ENCODE measurements at regions not wholly inside any gene's neighbourhood (a gene's known extent, or its start where the extent isn't known, plus 50 kb on each side); places are given as distances from the start of the nearest gene placed in this dataset.

DNA sequence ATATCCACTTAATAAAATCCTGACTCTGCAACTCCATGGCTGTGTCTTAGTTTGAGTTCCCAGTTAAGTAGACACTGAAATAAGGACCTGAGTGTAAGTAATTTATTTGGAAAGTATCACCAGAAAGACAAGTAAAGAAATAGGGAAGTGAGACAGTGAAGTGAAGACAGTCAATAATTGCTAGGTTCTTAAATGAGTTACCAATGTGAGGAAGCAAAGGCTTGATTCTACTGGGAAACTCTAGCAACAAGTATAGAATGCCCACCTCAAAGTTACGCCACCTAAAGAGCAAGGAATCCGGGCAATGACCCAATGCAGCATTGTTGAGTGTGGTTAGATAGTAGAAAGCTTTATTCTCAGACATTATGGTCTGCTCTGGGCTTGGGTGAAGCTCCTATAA, 383.9 kb downstream of the TLR4 start:
- no peak for DNase-seq

DNA sequence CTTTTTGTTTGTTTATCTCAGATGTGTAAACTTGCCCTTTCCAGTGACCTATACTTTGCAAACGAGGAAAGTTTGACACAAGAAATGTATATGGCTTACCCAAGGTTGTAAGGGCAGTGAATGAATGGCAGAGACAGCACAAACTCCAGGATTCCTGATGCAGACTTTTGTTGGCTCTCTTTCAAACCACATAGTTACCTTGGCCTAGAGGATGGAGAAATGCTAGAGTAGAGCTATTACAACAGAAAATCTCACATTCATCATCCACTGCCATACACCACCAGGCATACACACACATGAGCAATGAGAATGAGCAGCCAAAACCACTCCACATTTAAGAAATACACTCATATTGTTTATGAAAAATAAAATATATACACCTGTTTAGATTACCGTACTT, 387.0 kb downstream of the TLR4 start:
- DNase-seq, result no peak

GRCh38 chr9:118091711-118092500, 387.7 kb downstream of the TLR4 start:
- DNase-seq, result no peak

GRCh38 chr9:118094387-118094786, 390.2 kb downstream of the TLR4 start:
- no peak for DNase-seq

DNA sequence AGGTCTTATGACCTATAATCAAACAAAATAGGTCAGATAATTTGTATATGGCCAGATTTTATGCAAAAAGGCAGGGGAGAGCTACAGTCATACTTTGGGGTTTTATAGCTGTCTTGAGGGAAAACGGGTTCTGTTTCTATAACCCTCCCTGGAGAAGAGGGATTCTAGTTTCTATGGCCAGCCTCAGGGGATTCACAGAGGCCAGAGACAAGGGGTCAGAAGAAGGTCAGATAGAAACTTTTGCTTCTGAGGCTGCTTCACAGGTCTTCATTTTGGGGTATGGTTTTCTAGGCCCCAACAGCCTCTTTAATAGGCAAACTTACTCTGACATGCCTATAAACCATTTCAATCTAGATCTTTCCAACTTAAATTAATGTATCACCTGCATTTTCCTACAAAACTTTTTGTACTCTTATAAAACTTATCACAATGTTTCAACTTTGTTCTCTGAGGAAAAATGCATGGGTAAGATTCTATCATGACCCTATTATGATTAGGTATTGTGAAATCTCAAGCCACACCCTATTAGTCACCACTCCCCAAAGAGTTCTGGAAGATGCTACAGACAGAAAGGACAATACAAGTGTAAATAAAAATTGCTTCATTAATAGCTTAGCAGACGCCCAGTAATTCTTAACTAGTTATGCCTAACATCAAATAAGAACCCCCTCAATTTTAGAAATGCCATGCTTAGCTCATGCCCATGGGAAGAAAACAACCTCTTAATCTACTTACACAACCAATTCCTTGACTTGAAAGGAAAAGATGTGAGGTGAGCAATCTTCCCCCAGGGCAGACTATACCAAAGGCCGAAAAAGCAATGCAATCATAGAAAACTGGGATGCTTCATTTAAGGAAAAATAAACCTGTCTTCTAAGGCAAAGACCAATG, 396.6 kb downstream of the TLR4 start:
- no peak for DNase-seq

- DNase-seq, result no peak
Observed at GRCh38 chr9:118104363-118104762, 400.2 kb downstream of the TLR4 start.

GRCh38 chr9:118108971-118109370, 404.8 kb downstream of the TLR4 start:
- DNase-seq, result no peak

- DNase-seq, result no peak
Observed at GRCh38 chr9:118109542-118109941, 405.3 kb downstream of the TLR4 start.

- DNase-seq, result no peak
Observed at GRCh38 chr9:118121361-118121760, 417.2 kb downstream of the TLR4 start.

DNA sequence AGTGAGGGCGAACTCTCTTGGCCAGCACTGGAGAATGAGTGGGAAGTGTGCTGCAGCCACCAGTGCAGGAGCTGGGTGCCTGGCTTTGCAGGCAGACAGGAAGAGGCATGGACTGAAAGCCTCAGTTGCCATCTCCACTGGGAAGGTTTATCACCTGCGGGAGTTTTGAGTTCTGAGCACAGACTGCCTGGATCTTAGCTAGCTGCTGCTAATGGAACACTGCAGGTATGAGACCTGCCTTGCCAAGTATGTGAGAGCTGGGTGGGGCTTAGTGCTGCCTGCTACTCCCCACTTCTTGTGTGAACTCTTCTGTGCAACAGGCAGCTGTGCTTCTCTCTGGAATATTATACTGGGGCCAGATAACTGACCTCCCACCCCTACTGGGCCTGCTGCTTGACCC, 424.1 kb downstream of the TLR4 start:
- no peak for DNase-seq

DNA sequence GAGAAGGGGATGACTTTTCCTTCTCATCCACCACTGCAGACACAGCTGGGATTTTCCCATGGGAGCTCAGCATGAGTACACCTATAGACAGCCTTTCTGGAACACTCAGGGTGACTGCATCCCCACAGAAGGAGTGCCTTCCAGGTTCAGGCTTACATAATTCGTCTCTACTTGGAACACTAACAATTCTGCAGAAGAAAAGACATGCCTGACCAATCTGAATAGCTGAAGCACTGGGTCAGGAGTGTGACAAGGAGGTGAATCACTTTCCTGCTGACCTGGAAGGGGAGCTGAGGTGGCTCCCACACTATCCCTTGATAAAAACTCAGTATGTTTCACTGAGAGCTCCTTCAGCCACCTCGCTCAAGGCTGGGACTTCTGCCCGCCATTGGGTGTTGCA, 425.3 kb downstream of the TLR4 start:
- no peak for DNase-seq

DNA sequence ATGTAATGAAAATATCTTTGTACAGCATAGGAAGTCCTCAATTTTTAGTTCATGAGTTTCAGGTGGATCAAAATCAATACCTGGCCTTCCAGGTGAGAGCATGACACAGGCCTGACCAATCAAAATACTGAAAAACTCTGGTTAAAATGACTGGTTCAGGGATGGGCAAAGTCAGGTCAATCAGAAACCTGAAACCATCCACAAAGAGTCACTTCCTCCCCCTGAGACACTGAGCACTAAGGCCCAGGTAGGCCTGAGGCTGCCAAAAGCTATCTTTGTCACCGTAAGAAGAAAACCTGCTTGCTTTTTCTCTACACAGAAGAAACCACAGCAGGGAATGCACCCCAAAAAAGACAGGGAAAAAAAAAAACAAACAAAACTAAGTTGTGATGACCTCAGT, 444.8 kb downstream of the TLR4 start:
- no peak for DNase-seq

DNA sequence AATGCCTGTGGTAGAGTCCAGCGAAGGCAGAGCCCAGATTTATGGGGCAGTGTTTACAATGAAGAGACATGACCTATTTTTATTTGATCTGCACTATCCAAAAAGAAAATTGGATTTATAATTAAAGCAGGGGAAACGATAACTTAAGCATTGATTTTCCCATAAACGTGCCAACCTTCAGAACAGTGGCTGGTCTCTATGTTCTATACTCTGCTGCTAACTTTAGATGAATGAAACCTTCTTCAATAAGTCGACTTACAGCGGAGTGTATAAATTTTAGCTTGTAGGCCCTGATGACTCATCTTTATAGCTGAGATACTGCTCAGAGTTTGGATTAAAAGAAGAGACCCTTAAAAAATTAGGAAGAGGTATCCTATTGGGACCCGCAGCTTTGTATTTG, 452.6 kb downstream of the TLR4 start:
- DNase-seq, result no peak

DNA sequence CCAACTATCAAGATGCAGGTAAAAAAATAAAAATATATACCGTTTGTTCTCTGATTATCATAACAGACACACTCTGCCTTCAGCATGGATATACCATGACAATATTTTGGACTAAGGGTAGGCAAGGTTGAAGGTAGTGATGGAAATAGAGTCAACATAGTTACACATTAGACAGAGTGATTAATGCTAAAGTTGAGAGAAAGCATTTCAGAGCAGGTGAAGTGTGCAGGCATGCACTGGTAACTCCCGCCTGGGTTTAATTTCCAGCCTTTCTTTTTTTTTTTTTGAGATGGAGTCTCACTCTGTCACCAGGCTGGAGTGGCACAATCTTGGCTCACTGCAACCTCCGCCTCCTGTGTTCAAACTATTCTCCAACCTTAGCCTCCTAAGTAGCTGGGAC, 458.5 kb downstream of the TLR4 start:
- DNase-seq, result no peak

DNA sequence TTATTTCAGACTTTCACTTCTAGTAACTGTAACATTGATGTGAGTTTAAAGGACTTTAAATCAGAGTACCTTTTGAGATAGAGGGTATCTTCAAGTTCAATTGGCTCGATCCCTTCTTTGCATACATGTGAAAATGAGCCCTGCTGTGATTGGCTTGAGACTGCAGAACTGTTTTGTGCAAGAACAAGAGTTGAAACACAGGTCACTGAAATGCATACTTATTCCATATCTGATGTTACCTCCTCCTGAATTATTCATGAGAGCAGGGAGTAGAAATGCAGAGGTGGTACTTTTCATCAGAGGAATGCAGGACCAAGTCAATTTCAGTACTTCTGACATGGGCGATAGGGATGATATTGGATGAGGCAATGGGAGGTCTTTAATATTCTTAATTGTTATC, 459.5 kb downstream of the TLR4 start:
- DNase-seq, result no peak

GRCh38 chr9:118165451-118165850, 461.2 kb downstream of the TLR4 start:
- no peak for DNase-seq

DNA sequence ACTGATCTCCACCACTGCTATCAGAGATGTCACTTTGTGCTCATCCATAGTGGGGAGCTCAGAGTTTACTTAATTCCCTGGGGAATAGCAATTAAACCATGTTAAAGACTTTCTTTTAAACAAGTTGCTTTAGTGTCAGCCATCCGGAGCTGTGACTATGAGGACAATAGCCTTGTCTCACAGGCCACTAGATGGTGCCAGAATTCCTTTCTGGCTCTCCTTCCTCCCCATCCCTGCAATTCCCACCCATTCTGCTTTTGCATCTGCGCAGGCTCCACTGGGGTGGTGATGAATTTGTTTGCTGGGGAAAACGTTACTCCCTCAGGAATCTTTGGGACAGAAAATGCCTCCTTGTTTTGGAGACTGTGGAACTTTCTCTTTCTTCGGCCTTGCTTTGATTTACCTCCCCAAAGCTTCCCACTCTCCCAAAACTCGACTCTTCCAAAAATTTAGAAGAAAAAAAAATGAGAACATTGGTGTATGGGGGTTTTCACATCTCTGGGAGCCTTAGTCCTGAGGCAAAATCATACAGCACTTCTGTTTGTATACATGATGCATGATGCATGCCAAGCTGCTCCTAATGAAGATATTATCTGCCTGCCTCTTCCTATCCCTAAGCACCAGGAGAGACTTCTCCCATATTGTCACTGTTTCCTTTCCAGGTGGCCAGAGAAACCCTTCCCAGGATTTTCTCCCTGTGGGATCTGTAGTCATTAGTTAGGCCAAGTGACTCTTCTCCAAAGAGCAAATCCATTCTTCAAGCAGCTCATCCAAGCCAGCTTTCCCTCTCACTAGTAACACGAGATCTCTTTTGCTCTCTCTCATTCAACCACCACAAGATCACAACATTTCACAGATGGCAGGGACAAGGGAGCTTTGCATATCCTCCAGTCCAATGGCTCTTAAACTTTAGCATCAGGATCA, 466.1 kb downstream of the TLR4 start:
- peak; percentile 86 for DNase-seq

- DNase-seq, result no peak
Observed at GRCh38 chr9:118177241-118177640, 473.0 kb downstream of the TLR4 start.

DNA sequence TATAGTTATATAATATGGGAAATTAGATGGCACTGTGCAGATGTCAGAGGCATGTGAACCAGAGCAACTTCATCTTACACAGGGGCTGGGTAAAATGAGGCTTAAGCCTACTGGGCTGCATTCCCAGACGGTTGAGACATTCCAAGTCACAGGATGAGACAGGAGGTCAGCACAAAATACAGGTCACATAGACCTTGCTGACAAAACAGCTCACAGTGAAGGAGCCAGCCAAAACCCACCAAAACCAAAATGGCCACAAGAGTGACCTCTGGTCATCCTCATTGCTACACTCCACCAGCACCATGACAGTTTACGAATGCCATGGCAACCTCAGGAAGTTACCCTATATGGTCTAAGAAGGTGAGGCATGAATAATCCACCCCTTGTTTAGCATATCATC, 479.4 kb downstream of the TLR4 start:
- no peak for DNase-seq

DNA sequence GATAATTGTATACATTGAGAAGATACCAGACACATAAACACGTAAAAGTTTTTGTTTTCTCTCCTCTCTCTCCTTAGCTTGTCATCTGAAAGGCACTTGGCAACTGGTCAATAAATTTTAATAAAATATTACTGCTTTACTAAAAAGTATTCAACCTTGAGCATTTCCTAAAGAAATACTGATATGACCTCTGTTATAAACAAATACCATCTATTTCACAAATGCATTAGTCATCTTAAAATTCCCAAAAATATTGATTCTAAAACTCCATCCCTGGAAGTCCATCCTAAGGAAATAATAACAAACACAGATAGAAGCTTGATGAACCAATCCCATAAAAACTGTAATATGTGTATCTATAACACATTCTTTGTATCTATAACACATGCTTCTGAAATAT, 483.2 kb downstream of the TLR4 start:
- DNase-seq, result no peak

- DNase-seq, result no peak
Observed at GRCh38 chr9:118189615-118190014, 485.4 kb downstream of the TLR4 start.

DNA sequence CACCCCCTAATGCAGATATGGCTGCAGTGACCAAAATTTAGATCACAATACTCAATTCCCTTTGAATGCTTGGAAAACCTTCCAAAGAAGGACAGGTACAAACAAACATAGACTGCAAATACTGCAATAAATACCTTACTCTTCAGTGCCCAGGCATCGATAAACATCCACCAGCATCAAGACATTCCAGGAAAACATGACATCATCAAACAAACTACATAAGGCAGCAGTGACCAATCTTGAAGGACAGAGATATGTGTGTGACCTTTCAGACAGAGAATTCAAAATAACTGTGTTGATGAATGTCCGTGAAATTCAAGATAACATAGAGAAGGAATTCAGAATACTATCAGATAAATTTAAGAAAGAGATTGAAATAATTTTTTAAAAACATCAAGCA, 488.6 kb downstream of the TLR4 start:
- no peak for DNase-seq

- peak; percentile 52 for DNase-seq
Observed at GRCh38 chr9:118209343-118209742, 505.1 kb downstream of the TLR4 start.

Measured in NCI-H774 (cell line).